Erythroblast (primary cell): ENCODE measurements at regions not wholly inside any gene's neighbourhood (a gene's known extent, or its start where the extent isn't known, plus 50 kb on each side); places are given as distances from the start of the nearest gene placed in this dataset.

Experiments
- GATA1 ChIP-seq: IDR thresholded peaks from 2 replicates; pipeline ENCODE4 v1.6.1; 2011; ENCODE audit warnings: low read depth, mild to moderate bottlenecking, control low read depth, low read length, moderate library complexity
- POLR2A ChIP-seq: IDR thresholded peaks from 2 replicates; pipeline ENCODE4 v1.6.1; 2011; ENCODE audit warnings: mild to moderate bottlenecking, low read length

GRCh38 chr18:45312555-45313126 is 302.6 kb upstream of the SLC14A2 start:
- TF ChIP-seq POLR2A (no peak), GATA1 (no peak)
